DOHH2 (cell line): ENCODE measurements at regions not wholly inside any gene's neighbourhood (a gene's known extent, or its start where the extent isn't known, plus 50 kb on each side); places are given as distances from the start of the nearest gene placed in this dataset.
"Not testable (repeated sequence)": the region's sequence is repeated elsewhere in the genome, so short reads cannot be mapped to it uniquely, and the experiment has no call there.

Source experiments
- H3F3A ChIP-seq: fragments of 200-600 bp; sonication (generic), shearing (Covaris generic); 2 replicates; pipeline ENCODE4 v1.6.0; 2016; ENCODE audit warnings: antibody characterized with exemption, mild to moderate bottlenecking; ENCODE audit not compliant: control insufficient read depth, insufficient read depth
- H3K27ac ChIP-seq: fragments of 200-600 bp; sonication (generic); 2 replicates; pipeline ENCODE4 v1.5.1; 2014; ENCODE audit warnings: low read depth, mild to moderate bottlenecking, low read length, moderate library complexity
- H3K27me3 ChIP-seq: fragments of 200-600 bp; sonication (generic); 2 replicates; pipeline ENCODE4 v1.6.1; 2014; ENCODE audit warnings: mild to moderate bottlenecking, low read length, mixed read lengths; ENCODE audit not compliant: control insufficient read depth
- H3K36me3 ChIP-seq: fragments of 200-600 bp; sonication (generic); 2 replicates; pipeline ENCODE4 v1.6.1; 2014; ENCODE audit warnings: mild to moderate bottlenecking, low read length, moderate library complexity, mixed read lengths; ENCODE audit not compliant: control insufficient read depth
- H3K4me1 ChIP-seq: fragments of 200-600 bp; sonication (generic); 2 replicates; pipeline ENCODE4 v1.6.1; 2014; ENCODE audit warnings: mild to moderate bottlenecking, low read length, mixed read lengths; ENCODE audit not compliant: control insufficient read depth
- H3K4me2 ChIP-seq: fragments of 200-600 bp; sonication (generic); 2 replicates; pipeline ENCODE4 v1.6.0; 2014; ENCODE audit warnings: mild to moderate bottlenecking, low read length, moderate library complexity
- H3K4me3 ChIP-seq: fragments of 200-600 bp; sonication (generic); 2 replicates; pipeline ENCODE4 v1.5.1; 2014; ENCODE audit warnings: mild to moderate bottlenecking, low read length, mixed read lengths
- H3K79me2 ChIP-seq: fragments of 200-600 bp; sonication (generic); 2 replicates; pipeline ENCODE4 v1.6.1; 2014; ENCODE audit warnings: mild to moderate bottlenecking, low read length, mixed read lengths; ENCODE audit not compliant: control insufficient read depth
- H3K9me2 ChIP-seq: fragments of 200-600 bp; sonication (generic); replicated peaks from 2 replicates; pipeline ENCODE4 v1.6.1; 2014; ENCODE audit warnings: mild to moderate bottlenecking, low read length, mixed read lengths; ENCODE audit not compliant: control insufficient read depth
- H3K9me3 ChIP-seq: fragments of 200-600 bp; sonication (generic); 2 replicates; pipeline ENCODE4 v1.6.1; 2014; ENCODE audit warnings: antibody characterized with exemption, low read length, mixed read lengths; ENCODE audit not compliant: control insufficient read depth, insufficient read depth
- H4K20me1 ChIP-seq: fragments of 200-600 bp; sonication (generic); 2 replicates; pipeline ENCODE4 v1.6.0; 2014; ENCODE audit warnings: low read depth, mild to moderate bottlenecking, antibody characterized with exemption, low read length, moderate library complexity; ENCODE audit not compliant: control insufficient read depth, insufficient read depth
- EZH2phosphoT487 ChIP-seq: fragments of 200-600 bp; sonication (generic); IDR thresholded peaks from 2 replicates; pipeline ENCODE4 v1.6.1; 2017; ENCODE audit warnings: borderline replicate concordance, mild to moderate bottlenecking, antibody characterized with exemption, low read length, moderate library complexity, mixed read lengths
- TF ChIP-seq, protein P1 (sequence below): fragments of 200-600 bp; sonication (generic); IDR thresholded peaks from one replicate; pipeline ENCODE4 v1.5.1; 2014; ENCODE audit warnings: antibody characterized with exemption, mild to moderate bottlenecking, low read depth, low read length; ENCODE audit not compliant: poor library complexity, severe bottlenecking

DNA sequence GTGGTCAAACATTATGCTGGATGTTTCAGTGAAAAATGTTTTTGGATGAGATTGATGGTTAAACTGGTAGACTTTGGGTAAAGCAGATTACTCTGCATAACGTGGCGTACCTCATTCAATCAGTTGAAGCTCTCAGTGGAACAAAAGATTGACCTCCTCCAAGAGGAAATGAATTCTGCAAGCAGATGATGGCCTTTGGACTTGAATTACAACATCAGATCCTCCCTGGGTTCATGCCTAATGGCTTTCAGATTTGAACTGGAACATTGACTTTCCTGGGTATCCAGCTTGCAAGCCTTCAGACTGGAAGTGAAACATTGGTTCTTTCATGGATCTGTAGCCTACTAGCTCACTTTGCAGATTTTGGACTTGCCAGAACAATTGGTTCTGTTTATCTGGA is 169.3 kb upstream of the MALRD1 start:
- H3K4me2 ChIP-seq = no peak overlapping the region
- no peak overlapping the region for H3K4me3 ChIP-seq
- H3K4me1 ChIP-seq = no peaks in the 10 kb centered on the region
- no peaks in the 10 kb centered on the region for H3K9me2 ChIP-seq
- H3K79me2 ChIP-seq = no peaks in the 10 kb centered on the region
- H3F3A ChIP-seq = no peaks in the 10 kb centered on the region
- no peaks in the 10 kb centered on the region for H3K27me3 ChIP-seq
- H3K9me3 ChIP-seq = no peaks in the 10 kb centered on the region
- H3K27ac ChIP-seq = no peak overlapping the region
- H4K20me1 ChIP-seq = no peaks in the 10 kb centered on the region
- H3K36me3 ChIP-seq = no peaks in the 10 kb centered on the region
- no peak for TF ChIP-seq EZH2phosphoT487
- TF ChIP-seq, protein P1, sequence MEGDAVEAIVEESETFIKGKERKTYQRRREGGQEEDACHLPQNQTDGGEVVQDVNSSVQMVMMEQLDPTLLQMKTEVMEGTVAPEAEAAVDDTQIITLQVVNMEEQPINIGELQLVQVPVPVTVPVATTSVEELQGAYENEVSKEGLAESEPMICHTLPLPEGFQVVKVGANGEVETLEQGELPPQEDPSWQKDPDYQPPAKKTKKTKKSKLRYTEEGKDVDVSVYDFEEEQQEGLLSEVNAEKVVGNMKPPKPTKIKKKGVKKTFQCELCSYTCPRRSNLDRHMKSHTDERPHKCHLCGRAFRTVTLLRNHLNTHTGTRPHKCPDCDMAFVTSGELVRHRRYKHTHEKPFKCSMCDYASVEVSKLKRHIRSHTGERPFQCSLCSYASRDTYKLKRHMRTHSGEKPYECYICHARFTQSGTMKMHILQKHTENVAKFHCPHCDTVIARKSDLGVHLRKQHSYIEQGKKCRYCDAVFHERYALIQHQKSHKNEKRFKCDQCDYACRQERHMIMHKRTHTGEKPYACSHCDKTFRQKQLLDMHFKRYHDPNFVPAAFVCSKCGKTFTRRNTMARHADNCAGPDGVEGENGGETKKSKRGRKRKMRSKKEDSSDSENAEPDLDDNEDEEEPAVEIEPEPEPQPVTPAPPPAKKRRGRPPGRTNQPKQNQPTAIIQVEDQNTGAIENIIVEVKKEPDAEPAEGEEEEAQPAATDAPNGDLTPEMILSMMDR = no peak

DNA sequence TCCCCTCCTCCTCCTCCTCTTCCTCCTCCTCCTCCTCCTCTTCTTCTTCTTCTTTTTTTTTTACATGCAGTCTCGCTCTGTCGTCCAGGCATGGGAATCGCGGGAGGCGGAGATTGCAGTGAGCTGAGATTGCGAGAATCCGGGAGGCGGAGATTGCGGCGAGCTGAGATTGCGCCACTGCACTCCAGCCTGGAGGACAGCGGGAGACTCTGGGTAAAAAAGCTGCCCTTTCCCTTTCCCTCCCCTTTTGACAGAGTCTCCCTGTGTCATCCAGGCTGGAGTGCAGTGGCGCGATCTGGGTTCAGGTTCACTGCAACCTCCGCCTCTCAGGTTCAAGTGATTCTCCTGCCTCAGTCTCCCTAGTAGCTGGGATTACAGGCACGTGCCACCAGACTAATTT is 168.1 kb upstream of the MALRD1 start:
- H4K20me1 ChIP-seq = no peaks in the 10 kb centered on the region
- no peaks in the 10 kb centered on the region for H3K4me1 ChIP-seq
- H3K27me3 ChIP-seq = no peaks in the 10 kb centered on the region
- no peaks in the 10 kb centered on the region for H3K79me2 ChIP-seq
- H3K4me3 ChIP-seq = no peak overlapping the region
- TF ChIP-seq EZH2phosphoT487 = no peak
- TF ChIP-seq, protein P1 = no peak
- no peaks in the 10 kb centered on the region for H3K9me2 ChIP-seq
- H3K4me2 ChIP-seq = no peak overlapping the region
- H3K9me3 ChIP-seq = no peaks in the 10 kb centered on the region
- no peak overlapping the region for H3K27ac ChIP-seq
- no peaks in the 10 kb centered on the region for H3K36me3 ChIP-seq
- no peaks in the 10 kb centered on the region for H3F3A ChIP-seq

DNA sequence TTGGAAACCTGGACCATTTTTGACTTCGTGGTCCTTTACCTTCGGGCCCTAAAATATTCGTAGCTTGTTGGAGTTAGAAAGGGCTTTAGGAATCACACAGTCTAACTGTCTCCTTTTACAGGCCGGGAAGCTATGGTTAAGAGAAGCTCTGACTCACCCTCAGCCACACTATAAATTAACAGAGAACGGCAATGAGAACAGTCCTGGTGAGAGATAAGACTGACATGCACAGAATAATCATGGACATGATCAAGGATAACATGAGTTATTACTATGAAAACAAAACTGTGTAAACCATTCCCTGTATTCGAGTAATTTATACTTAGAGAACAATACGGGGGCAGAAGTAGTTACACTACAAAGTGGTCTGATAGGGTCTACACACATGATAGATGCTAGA is 162.5 kb upstream of the MALRD1 start:
- Histone ChIP-seq H3K27ac (no peak overlapping the region), H3K27me3 (no peaks in the 10 kb centered on the region), H3K9me3 (no peaks in the 10 kb centered on the region), H3K36me3 (no peaks in the 10 kb centered on the region), H3K79me2 (no peaks in the 10 kb centered on the region), H3F3A (no peaks in the 10 kb centered on the region), H4K20me1 (no peaks in the 10 kb centered on the region), H3K4me1 (no peaks in the 10 kb centered on the region), H3K9me2 (no peaks in the 10 kb centered on the region), H3K4me2 (no peak overlapping the region), H3K4me3 (no peak overlapping the region)
- TF ChIP-seq, protein P1 = no peak
- TF ChIP-seq EZH2phosphoT487 = no peak

DNA sequence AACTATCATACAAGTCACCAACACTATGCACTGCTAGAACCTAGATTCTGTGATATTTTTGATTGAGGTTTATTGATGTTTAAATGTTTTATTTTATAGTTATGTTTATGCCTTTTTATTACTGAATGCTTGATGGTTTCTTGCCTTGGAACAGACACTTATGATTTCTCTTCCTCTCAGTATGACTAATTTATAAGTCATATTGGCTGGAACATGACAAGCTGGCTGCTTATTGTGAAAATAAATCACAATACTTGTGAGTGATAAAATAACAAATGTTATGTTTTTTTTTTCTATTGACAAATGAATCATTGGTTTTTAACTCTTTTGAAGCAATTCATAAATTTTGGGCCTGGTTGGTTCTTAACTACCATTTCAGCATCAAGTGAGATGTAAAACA is 142.0 kb upstream of the MALRD1 start:
- no peak overlapping the region for H3K27ac ChIP-seq
- no peaks in the 10 kb centered on the region for H3F3A ChIP-seq
- no peaks in the 10 kb centered on the region for H3K9me2 ChIP-seq
- no peaks in the 10 kb centered on the region for H3K4me1 ChIP-seq
- no peak overlapping the region for H3K4me3 ChIP-seq
- H3K27me3 ChIP-seq = no peaks in the 10 kb centered on the region
- TF ChIP-seq, protein P1 = no peak
- H3K9me3 ChIP-seq = no peaks in the 10 kb centered on the region
- no peaks in the 10 kb centered on the region for H4K20me1 ChIP-seq
- no peak overlapping the region for H3K4me2 ChIP-seq
- no peaks in the 10 kb centered on the region for H3K36me3 ChIP-seq
- H3K79me2 ChIP-seq = no peaks in the 10 kb centered on the region

DNA sequence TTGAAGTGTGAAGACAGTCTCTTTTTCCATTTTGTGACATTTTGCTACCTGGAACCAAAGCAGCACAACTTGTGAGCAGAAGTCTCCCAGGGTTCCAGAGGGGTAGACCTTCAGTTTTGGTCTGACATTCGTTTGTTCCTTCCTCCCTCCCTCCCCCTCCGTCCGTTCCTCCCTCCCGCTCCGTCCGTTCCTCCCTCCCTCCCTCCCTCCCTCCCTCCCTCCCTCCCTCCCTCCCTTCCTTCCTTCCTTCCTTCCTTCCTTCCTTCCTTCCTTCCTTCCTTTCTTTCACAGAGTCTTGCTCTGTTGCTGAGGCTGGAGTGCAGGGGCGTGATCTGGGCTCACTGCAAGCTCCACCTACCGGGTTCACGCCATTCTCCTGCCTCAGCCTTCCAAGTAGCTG is 131.2 kb upstream of the MALRD1 start:
- not testable (repeated sequence) for H3K9me2 ChIP-seq, H3K4me3 ChIP-seq, H3F3A ChIP-seq, H3K4me1 ChIP-seq, H3K36me3 ChIP-seq, H3K79me2 ChIP-seq, H4K20me1 ChIP-seq, H3K27ac ChIP-seq, H3K27me3 ChIP-seq, H3K9me3 ChIP-seq, H3K4me2 ChIP-seq
